ENCODE measurements at regions not wholly inside any gene's neighbourhood (a gene's known extent, or its start where the extent isn't known, plus 50 kb on each side); places are given as distances from the start of the nearest gene placed in this dataset.

GRCh38 chr21:28268685-28269084, 724.0 kb downstream of the LTN1 start:
- Mint-ChIP-seq H3K27me3 (ENCODE audit: low read depth) (no peaks in the 10 kb centered on the region), H3K4me3 (no peak overlapping the region), H3K9me3 (peaks cover 2% of the 10 kb centered on the region), H3K36me3 (ENCODE audit: low read depth) (no peaks in the 10 kb centered on the region), H3K27ac (no peak overlapping the region), H3K4me1 (ENCODE audit: low read depth) (no peaks in the 10 kb centered on the region)
- CTCF ChIA-PET = no interaction called here
- intact Hi-C loops (cut with micrococcal nuclease) = no loop called here
- DNase-seq = no peak

- Mint-ChIP-seq H3K27ac (no peak overlapping the region), H3K4me1 (ENCODE audit: low read depth) (no peaks in the 10 kb centered on the region), H3K4me3 (no peak overlapping the region), H3K36me3 (ENCODE audit: low read depth) (no peaks in the 10 kb centered on the region), H3K27me3 (ENCODE audit: low read depth) (no peaks in the 10 kb centered on the region), H3K9me3 (no peaks in the 10 kb centered on the region)
- CTCF ChIA-PET = no interaction called here
- intact Hi-C loops (cut with micrococcal nuclease) = no loop called here
- no peak for DNase-seq
These were observed 725.2 kb downstream of the LTN1 start for GRCh38 chr21:28267449-28267848.

- no peaks in the 10 kb centered on the region for H3K36me3 Mint-ChIP-seq (ENCODE audit: low read depth)
These were observed 726.6 kb downstream of the LTN1 start for GRCh38 chr21:28266061-28266460.

GRCh38 chr21:28263974-28264373, 728.7 kb downstream of the LTN1 start:
- Mint-ChIP-seq H3K27me3 (ENCODE audit: low read depth) (peaks cover 2% of the 10 kb centered on the region), H3K36me3 (ENCODE audit: low read depth) (no peaks in the 10 kb centered on the region), H3K27ac (no peak overlapping the region), H3K9me3 (no peaks in the 10 kb centered on the region), H3K4me3 (no peak overlapping the region), H3K4me1 (ENCODE audit: low read depth) (no peaks in the 10 kb centered on the region)
- DNase-seq = no peak
- intact Hi-C loops (cut with micrococcal nuclease) = no loop called here
- CTCF ChIA-PET = no interaction called here

More at GRCh38 chr21:28266061-28266460, 726.6 kb downstream of the LTN1 start:
- Mint-ChIP-seq H3K4me1 (ENCODE audit: low read depth) (no peaks in the 10 kb centered on the region), H3K27me3 (ENCODE audit: low read depth) (no peaks in the 10 kb centered on the region), H3K9me3 (no peaks in the 10 kb centered on the region), H3K27ac (no peak overlapping the region), H3K4me3 (no peak overlapping the region)
- intact Hi-C loops (cut with micrococcal nuclease) = no loop called here
- CTCF ChIA-PET = no interaction called here
- DNase-seq = no peak

GRCh38 chr21:28261298-28261697, 731.4 kb downstream of the LTN1 start:
- CTCF ChIA-PET = no interaction called here
- no peak for DNase-seq
- Mint-ChIP-seq H3K27ac (no peak overlapping the region), H3K4me3 (no peak overlapping the region), H3K27me3 (ENCODE audit: low read depth) (peaks cover 2% of the 10 kb centered on the region), H3K36me3 (ENCODE audit: low read depth) (no peaks in the 10 kb centered on the region), H3K4me1 (ENCODE audit: low read depth) (no peaks in the 10 kb centered on the region), H3K9me3 (no peaks in the 10 kb centered on the region)
- intact Hi-C loops (cut with micrococcal nuclease) = no loop called here

- Mint-ChIP-seq H3K27ac (no peak overlapping the region), H3K4me1 (ENCODE audit: low read depth) (no peaks in the 10 kb centered on the region), H3K27me3 (ENCODE audit: low read depth) (peaks cover 2% of the 10 kb centered on the region), H3K9me3 (no peaks in the 10 kb centered on the region), H3K36me3 (ENCODE audit: low read depth) (no peaks in the 10 kb centered on the region), H3K4me3 (no peak overlapping the region)
- intact Hi-C loops (cut with micrococcal nuclease) = no loop called here
- no peak for DNase-seq
- CTCF ChIA-PET = no interaction called here
These were observed 735.4 kb downstream of the LTN1 start for GRCh38 chr21:28257276-28257675.

- CTCF ChIA-PET = no interaction called here
These were observed 735.8 kb downstream of the LTN1 start for GRCh38 chr21:28256837-28257236.

GRCh38 chr21:28256420-28256831, 736.3 kb downstream of the LTN1 start:
- Mint-ChIP-seq H3K36me3 (ENCODE audit: low read depth) (no peaks in the 10 kb centered on the region), H3K4me1 (ENCODE audit: low read depth) (no peaks in the 10 kb centered on the region), H3K27ac (no peak overlapping the region), H3K4me3 (no peak overlapping the region), H3K9me3 (no peaks in the 10 kb centered on the region), H3K27me3 (ENCODE audit: low read depth) (peaks cover 2% of the 10 kb centered on the region)
- no peak for DNase-seq
- intact Hi-C loops (cut with micrococcal nuclease) = no loop called here
- CTCF ChIA-PET = no interaction called here

More at GRCh38 chr21:28256837-28257236, 735.8 kb downstream of the LTN1 start:
- no peak for DNase-seq
- intact Hi-C loops (cut with micrococcal nuclease) = no loop called here
- no peaks in the 10 kb centered on the region for H3K36me3 Mint-ChIP-seq (ENCODE audit: low read depth)
- H3K9me3 Mint-ChIP-seq = no peaks in the 10 kb centered on the region
- H3K4me1 Mint-ChIP-seq (ENCODE audit: low read depth) = no peaks in the 10 kb centered on the region
- no peak overlapping the region for H3K4me3 Mint-ChIP-seq
- peaks cover 2% of the 10 kb centered on the region for H3K27me3 Mint-ChIP-seq (ENCODE audit: low read depth)
- H3K27ac Mint-ChIP-seq = no peak overlapping the region

GRCh38 chr21:28253961-28254360, 738.7 kb downstream of the LTN1 start:
- Mint-ChIP-seq H3K27me3 (ENCODE audit: low read depth) (no peaks in the 10 kb centered on the region), H3K9me3 (no peaks in the 10 kb centered on the region), H3K36me3 (ENCODE audit: low read depth) (no peaks in the 10 kb centered on the region), H3K4me3 (no peak overlapping the region), H3K4me1 (ENCODE audit: low read depth) (no peaks in the 10 kb centered on the region), H3K27ac (no peak overlapping the region)
- no peak for DNase-seq
- intact Hi-C loops (cut with micrococcal nuclease) = no loop called here
- CTCF ChIA-PET = no interaction called here

- no peak overlapping the region for H3K4me3 Mint-ChIP-seq
- no peak overlapping the region for H3K27ac Mint-ChIP-seq
- no peak for DNase-seq
- H3K4me1 Mint-ChIP-seq (ENCODE audit: low read depth) = no peaks in the 10 kb centered on the region
- intact Hi-C loops (cut with micrococcal nuclease) = no loop called here
- no peaks in the 10 kb centered on the region for H3K9me3 Mint-ChIP-seq
- CTCF ChIA-PET = no interaction called here
- no peaks in the 10 kb centered on the region for H3K36me3 Mint-ChIP-seq (ENCODE audit: low read depth)
- H3K27me3 Mint-ChIP-seq (ENCODE audit: low read depth) = no peaks in the 10 kb centered on the region
These were observed 739.3 kb downstream of the LTN1 start for GRCh38 chr21:28253338-28253737.

GRCh38 chr21:28252928-28253327, 739.7 kb downstream of the LTN1 start:
- no peak for DNase-seq
- Mint-ChIP-seq H3K27me3 (ENCODE audit: low read depth) (no peaks in the 10 kb centered on the region), H3K27ac (no peak overlapping the region), H3K4me3 (no peak overlapping the region), H3K4me1 (ENCODE audit: low read depth) (no peaks in the 10 kb centered on the region), H3K36me3 (ENCODE audit: low read depth) (no peaks in the 10 kb centered on the region), H3K9me3 (no peaks in the 10 kb centered on the region)
- CTCF ChIA-PET = no interaction called here
- intact Hi-C loops (cut with micrococcal nuclease) = no loop called here

GRCh38 chr21:28250946-28251345, 741.7 kb downstream of the LTN1 start:
- no peak overlapping the region for H3K4me3 Mint-ChIP-seq
- H3K9me3 Mint-ChIP-seq = no peaks in the 10 kb centered on the region
- no peaks in the 10 kb centered on the region for H3K36me3 Mint-ChIP-seq (ENCODE audit: low read depth)
- no peaks in the 10 kb centered on the region for H3K4me1 Mint-ChIP-seq (ENCODE audit: low read depth)
- H3K27me3 Mint-ChIP-seq (ENCODE audit: low read depth) = no peaks in the 10 kb centered on the region
- DNase-seq = no peak
- CTCF ChIA-PET = no interaction called here
- intact Hi-C loops (cut with micrococcal nuclease) = no loop called here
- no peak overlapping the region for H3K27ac Mint-ChIP-seq

- Mint-ChIP-seq H3K4me3 (no peak overlapping the region), H3K4me1 (ENCODE audit: low read depth) (no peaks in the 10 kb centered on the region), H3K27ac (no peak overlapping the region), H3K9me3 (no peaks in the 10 kb centered on the region), H3K27me3 (ENCODE audit: low read depth) (no peaks in the 10 kb centered on the region), H3K36me3 (ENCODE audit: low read depth) (no peaks in the 10 kb centered on the region)
- intact Hi-C loops (cut with micrococcal nuclease) = no loop called here
- CTCF ChIA-PET = no interaction called here
- no peak for DNase-seq
These were observed 745.1 kb downstream of the LTN1 start for GRCh38 chr21:28247454-28248020.

GRCh38 chr21:28240586-28240985, 752.1 kb downstream of the LTN1 start:
- no peak for DNase-seq
- Mint-ChIP-seq H3K27me3 (ENCODE audit: low read depth) (no peaks in the 10 kb centered on the region), H3K4me1 (ENCODE audit: low read depth) (no peaks in the 10 kb centered on the region), H3K9me3 (no peaks in the 10 kb centered on the region), H3K4me3 (no peak overlapping the region), H3K36me3 (ENCODE audit: low read depth) (no peaks in the 10 kb centered on the region), H3K27ac (no peak overlapping the region)
- intact Hi-C loops (cut with micrococcal nuclease) = no loop called here
- CTCF ChIA-PET = no interaction called here

Measured in activated naive CD4-positive, alpha-beta T cell treated with anti-CD3 and anti-CD28 coated beads for 36 hours (primary cell).